GM10266 (cell line): ENCODE measurements at regions not wholly inside any gene's neighbourhood (a gene's known extent, or its start where the extent isn't known, plus 50 kb on each side); places are given as distances from the start of the nearest gene placed in this dataset.

Source experiments
- DNase-seq: peaks from one replicate; pipeline ENCODE4 v3.0.0; 2012; ENCODE audit errors: extremely low spot score
- TF ChIP-seq, protein P1 (sequence below): IDR thresholded peaks from 2 replicates; pipeline ENCODE4 v1.5.1; 2012; ENCODE audit warnings: mild to moderate bottlenecking, low read depth; ENCODE audit not compliant: control insufficient read depth, insufficient read depth; ENCODE audit errors: missing control alignments

DNA sequence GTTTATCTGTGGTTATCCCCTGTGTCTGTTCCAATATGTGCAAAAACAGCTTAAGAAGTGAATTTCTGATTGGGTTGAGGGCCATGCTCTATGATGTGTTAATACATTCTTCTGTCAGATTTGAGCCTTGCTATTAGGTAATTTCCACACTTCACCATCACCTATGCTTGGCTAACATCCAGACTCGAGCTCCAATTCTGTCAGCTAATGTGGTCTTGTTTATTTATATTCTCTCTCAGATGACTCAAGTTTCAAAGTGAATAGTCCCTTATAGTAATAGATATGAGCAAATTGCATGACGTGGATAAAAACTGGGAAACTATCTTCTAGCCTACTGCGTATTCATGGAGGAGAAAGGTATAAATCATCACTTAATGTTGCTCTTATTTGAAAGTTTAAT is 451.3 kb downstream of the SNAPC1 start:
- no peak for DNase-seq
- TF ChIP-seq, protein P1, sequence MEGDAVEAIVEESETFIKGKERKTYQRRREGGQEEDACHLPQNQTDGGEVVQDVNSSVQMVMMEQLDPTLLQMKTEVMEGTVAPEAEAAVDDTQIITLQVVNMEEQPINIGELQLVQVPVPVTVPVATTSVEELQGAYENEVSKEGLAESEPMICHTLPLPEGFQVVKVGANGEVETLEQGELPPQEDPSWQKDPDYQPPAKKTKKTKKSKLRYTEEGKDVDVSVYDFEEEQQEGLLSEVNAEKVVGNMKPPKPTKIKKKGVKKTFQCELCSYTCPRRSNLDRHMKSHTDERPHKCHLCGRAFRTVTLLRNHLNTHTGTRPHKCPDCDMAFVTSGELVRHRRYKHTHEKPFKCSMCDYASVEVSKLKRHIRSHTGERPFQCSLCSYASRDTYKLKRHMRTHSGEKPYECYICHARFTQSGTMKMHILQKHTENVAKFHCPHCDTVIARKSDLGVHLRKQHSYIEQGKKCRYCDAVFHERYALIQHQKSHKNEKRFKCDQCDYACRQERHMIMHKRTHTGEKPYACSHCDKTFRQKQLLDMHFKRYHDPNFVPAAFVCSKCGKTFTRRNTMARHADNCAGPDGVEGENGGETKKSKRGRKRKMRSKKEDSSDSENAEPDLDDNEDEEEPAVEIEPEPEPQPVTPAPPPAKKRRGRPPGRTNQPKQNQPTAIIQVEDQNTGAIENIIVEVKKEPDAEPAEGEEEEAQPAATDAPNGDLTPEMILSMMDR, result no peak

DNA sequence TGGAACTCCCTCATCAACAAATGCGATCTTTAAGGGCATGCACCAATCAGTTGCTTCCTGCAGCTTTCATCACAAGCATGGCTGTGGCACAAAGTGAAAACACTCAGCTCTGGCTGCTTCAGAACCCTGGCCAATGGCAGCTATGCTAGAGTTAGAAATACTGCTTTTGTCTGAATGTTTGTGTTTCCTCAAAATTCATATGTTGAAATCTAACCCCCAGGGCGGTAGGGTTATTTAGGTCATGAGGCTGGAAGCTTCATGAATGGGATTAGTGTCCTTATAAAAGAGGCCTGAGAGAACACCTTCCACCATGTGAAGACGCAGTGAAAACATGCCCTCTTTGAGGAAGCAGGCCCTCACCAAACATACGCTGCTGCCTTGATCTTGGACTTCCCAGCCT is 453.9 kb downstream of the SNAPC1 start:
- TF ChIP-seq, protein P1, result no peak
- no peak for DNase-seq

DNA sequence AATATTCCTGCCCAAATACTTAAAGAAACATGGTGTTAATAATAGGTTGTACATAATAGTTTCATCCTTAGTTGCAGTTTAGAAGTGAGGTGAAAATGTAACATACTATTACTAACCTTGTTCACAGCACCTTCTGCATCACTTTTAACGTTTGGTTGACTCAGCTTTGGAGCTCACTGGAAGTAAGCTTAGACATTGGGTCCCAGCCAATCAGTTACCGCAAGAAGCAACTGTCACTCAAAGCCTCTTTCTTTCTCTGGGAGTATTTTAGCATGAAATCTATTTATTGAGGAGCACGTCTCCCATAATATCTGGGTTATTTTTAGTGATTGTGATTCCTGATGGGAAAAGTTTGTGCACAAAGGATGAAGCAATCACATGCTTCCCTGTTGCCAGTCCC is 472.6 kb downstream of the SNAPC1 start:
- DNase-seq, result no peak
- TF ChIP-seq, protein P1, result no peak

GRCh38 chr14:62244221-62244620 is 482.0 kb downstream of the SNAPC1 start:
- DNase-seq, result no peak
- TF ChIP-seq, protein P1, result no peak

GRCh38 chr14:62247266-62247665 is 485.0 kb downstream of the SNAPC1 start:
- no peak for DNase-seq
- TF ChIP-seq, protein P1, result no peak

- TF ChIP-seq, protein P1, result no peak
- DNase-seq, result no peak
Measured at GRCh38 chr14:62251237-62251636, 489.0 kb downstream of the SNAPC1 start.

DNA sequence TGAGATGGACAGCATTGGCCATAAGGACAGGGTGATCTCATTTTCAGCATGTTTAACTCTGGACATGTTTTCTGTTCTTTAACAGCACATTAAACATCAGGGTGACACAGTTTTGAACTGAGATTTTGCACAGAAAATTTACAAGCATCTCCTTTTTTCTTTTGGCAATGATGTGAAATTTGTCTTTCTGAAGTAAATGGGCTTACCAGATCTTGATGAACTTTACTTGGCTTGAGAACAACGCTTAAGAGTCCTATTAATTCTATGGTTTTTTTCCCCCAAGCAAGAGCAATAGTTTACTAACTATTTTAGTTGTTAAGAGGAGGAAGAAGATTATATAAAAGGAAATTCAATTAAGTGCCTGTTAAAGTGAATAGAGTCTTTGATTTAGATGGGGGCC is 491.0 kb downstream of the SNAPC1 start:
- no peak for DNase-seq
- TF ChIP-seq, protein P1, result no peak
